Mucosa of descending colon (tissue), 3 donors: ENCODE measurements at regions not wholly inside any gene's neighbourhood (a gene's known extent, or its start where the extent isn't known, plus 50 kb on each side); places are given as distances from the start of the nearest gene placed in this dataset.

Experiments
- ATAC-seq: fragments of 200-7000 bp; cut with Tn5 transposase; one replicate; pipeline ENCODE4 v1.9.1; 2020; ENCODE audit warnings: mild to moderate bottlenecking, moderate library complexity
- DNase-seq, 3 donors: peaks; one replicate each; pipeline ENCODE4 v3.0.0-alpha.2; 2020
- H3K36me3 ChIP-seq: fragments of 200-600 bp; one replicate; pipeline ENCODE4 v1.8.0; 2021; ENCODE audit warnings: low read depth, mild to moderate bottlenecking
- H3K4me1 ChIP-seq: fragments of 200-600 bp; one replicate; pipeline ENCODE4 v1.8.0; 2021; ENCODE audit warnings: low read depth, mild to moderate bottlenecking
- H3K4me3 ChIP-seq: fragments of 200-600 bp; one replicate; pipeline ENCODE4 v1.8.0; 2021; ENCODE audit warnings: mild to moderate bottlenecking
- H3K9me3 ChIP-seq: fragments of 200-600 bp; one replicate; pipeline ENCODE4 v1.8.0; 2021; ENCODE audit warnings: mild to moderate bottlenecking
- intact Hi-C, 2 donors: fragments of 100-400 bp; cut with DNase I in 1 of 2; cut with micrococcal nuclease in 1 of 2; formaldehyde crosslinking; loops; one replicate each; pipeline versions ENCODE4 v1.11.0 to v1.11.1; 2022; cut with DNase I, micrococcal nuclease
- TF ChIP-seq, protein P1 (sequence below): fragments of 200-600 bp; IDR thresholded peaks from one replicate; pipeline ENCODE4 v1.8.0; 2022; ENCODE audit warnings: antibody characterized with exemption, mild to moderate bottlenecking
- donor health status: DM: no; HTN: no; CAD: no; lungs with moderate emphysema.
- donor health status: DM: no; HTN: no; CAD: no.
- donor health status: DM: no; HTN: yes; CAD: no.

DNA sequence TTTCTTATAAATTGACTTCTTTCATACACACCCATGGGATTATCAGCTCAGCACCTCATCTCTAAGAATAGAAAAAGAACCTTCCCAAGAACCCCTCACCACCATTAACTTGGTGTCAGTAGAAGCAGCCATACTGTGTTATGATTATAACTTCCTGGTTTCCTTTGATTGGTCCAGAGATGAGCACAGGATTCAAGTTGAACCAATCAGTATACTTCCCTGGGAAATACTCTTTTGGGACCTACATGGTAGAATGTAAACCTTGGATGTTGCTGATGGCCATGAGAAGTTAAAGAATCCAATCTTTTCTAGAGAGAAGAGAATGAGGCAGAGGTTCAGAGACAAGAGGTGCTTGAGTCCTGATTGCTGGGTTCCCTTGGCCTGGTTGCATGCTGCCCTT is 190.8 kb downstream of the BMP7 start:
- Histone ChIP-seq H3K9me3 (peaks cover 20% of the 10 kb centered on the region), H3K4me1 (no peaks in the 10 kb centered on the region), H3K4me3 (no peak overlapping the region), H3K36me3 (no peaks in the 10 kb centered on the region)
- TF ChIP-seq, protein P1, sequence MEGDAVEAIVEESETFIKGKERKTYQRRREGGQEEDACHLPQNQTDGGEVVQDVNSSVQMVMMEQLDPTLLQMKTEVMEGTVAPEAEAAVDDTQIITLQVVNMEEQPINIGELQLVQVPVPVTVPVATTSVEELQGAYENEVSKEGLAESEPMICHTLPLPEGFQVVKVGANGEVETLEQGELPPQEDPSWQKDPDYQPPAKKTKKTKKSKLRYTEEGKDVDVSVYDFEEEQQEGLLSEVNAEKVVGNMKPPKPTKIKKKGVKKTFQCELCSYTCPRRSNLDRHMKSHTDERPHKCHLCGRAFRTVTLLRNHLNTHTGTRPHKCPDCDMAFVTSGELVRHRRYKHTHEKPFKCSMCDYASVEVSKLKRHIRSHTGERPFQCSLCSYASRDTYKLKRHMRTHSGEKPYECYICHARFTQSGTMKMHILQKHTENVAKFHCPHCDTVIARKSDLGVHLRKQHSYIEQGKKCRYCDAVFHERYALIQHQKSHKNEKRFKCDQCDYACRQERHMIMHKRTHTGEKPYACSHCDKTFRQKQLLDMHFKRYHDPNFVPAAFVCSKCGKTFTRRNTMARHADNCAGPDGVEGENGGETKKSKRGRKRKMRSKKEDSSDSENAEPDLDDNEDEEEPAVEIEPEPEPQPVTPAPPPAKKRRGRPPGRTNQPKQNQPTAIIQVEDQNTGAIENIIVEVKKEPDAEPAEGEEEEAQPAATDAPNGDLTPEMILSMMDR: no peak
- DNase-seq (no peak), ATAC-seq (no peak)
- intact Hi-C loops: no loop called here

DNA sequence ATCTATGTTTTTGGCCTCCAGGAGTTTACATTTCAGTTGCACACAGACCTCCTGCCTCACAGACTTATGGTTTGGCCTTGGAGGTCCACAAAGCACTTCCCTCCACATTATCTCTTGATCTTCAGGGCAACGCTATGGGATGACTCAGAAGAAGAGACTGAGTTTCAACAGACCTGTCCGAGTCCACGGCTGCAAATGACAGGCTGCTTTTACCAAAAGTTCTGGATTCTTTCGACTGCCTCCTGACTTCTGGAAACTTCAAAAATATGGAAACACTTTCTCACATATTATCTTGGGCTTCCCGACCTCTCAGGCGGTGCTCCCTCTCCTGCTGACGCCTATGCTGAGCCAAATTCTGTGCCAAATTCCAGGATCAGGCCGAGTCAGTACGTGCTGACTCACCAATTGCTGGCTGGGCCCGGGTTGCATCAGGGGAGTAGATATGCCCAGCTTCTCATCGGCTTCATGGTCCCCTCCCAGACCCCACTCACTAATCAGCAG is 190.2 kb downstream of the BMP7 start:
- TF ChIP-seq, protein P1: no peak
- DNase-seq (no peak), ATAC-seq (no peak)
- Histone ChIP-seq H3K4me3 (no peak overlapping the region), H3K4me1 (no peaks in the 10 kb centered on the region), H3K9me3 (peaks cover 20% of the 10 kb centered on the region), H3K36me3 (no peaks in the 10 kb centered on the region)
- intact Hi-C loops: no loop called here

DNA sequence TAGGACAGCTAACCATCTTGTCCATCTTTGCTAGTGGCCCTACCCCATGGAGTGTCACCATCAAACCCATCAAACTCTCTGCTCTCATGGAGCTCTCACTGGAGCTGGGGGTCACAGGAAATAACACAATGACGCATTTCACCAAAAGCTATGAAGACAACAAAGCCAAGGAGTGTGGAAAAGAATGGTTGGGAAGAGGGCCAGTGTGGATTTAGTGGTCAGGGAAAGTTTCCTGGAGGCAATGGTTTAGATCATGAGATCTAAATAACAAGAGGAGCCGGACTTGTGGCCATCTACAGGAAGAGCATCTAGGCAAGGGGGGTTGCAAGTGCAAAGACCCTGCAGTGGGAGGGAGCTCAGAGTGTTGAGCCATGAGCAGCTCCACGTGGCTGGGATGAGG is 189.5 kb downstream of the BMP7 start:
- Histone ChIP-seq H3K4me1 (no peaks in the 10 kb centered on the region), H3K4me3 (no peak overlapping the region), H3K36me3 (no peaks in the 10 kb centered on the region), H3K9me3 (peaks cover 20% of the 10 kb centered on the region)
- TF ChIP-seq, protein P1: no peak
- ATAC-seq: no peak
- intact Hi-C loops: no loop called here
- DNase-seq: no peak

DNA sequence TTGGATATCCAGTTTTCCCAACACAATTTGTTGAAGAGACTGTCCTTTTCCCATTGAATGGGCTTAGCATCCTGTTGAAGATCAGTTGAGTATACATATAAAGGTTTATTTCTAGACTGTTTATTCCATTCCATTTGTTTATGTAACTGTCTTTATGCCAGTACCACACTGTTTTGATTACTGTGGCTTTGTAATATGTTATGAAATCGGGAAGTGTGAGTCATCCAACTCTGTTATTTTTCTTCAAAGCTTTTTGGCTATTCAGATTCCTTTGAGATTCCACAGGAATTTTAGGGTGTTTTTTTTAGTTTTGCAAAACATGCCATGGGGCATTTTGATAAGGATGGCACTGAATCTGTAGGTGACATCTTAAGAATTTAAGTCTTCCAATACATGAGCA is 188.3 kb downstream of the BMP7 start:
- Histone ChIP-seq H3K9me3 (peaks cover 20% of the 10 kb centered on the region), H3K4me1 (no peaks in the 10 kb centered on the region), H3K36me3 (no peaks in the 10 kb centered on the region), H3K4me3 (no peak overlapping the region)
- TF ChIP-seq, protein P1: no peak
- intact Hi-C loops: no loop called here
- DNase-seq (no peak), ATAC-seq (no peak)

DNA sequence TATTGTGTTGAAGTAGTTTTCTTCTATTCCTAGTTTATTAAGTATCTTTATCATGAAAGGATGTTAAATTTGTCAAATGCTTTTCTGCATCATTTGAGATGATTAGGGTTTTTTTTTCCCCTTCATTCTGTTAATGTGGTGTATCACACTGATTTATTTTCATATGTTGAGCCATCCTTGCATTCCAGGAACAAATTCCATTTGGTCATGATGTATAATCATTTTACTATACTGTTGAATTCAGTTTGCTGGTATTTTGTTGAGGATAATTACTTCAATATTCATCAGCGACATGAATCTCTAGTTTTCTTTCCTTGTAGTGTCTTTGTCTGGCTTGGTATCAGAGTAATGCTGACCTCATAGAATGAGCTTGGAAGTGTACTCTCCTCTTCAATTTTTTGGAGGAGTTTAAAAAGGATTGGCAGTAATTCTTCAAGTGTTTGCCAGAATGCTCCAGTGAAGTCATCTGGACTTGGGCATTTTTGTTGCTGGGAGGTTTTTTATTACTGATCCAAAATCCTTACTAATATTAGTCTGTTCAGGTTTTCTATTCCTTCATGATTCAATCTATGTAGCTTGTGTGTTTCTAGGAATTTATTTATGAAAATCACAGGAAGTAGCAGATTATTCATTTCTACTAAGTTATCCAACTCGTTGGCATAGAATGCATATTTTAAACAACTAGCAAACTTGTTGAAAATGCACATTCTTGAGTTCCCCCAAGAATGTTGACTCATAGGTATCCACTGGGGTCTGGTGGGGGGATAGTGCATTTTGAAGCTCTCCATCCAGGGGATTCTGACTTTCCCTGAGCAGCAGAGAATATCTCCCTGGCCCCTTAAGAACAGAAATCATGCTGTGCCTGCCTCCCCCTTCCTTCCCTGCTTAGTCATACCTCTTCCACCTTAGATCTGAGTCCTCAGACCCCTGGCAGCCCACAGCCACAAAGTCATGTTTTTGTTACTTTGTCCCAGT is 187.1 kb downstream of the BMP7 start:
- intact Hi-C loops: no loop called here
- no peaks in the 10 kb centered on the region for H3K36me3 ChIP-seq
- no peak overlapping the region for H3K4me3 ChIP-seq
- no peak for ATAC-seq
- no peaks in the 10 kb centered on the region for H3K4me1 ChIP-seq
- peaks cover 20% of the 10 kb centered on the region for H3K9me3 ChIP-seq
- no peak for DNase-seq
- TF ChIP-seq, protein P1: no peak
